K562 (cell line): ENCODE measurements at regions not wholly inside any gene's neighbourhood (a gene's known extent, or its start where the extent isn't known, plus 50 kb on each side); places are given as distances from the start of the nearest gene placed in this dataset.

Experiments
- ATAC-seq: fragments of 200-7000 bp; cut with Tn5 transposase; 3 replicates; pipeline ENCODE4 v1.9.1; 2020; ENCODE audit warnings: moderate library complexity
- BruUV-seq: library from RNA; stranded (reverse); fragments of 400-500 nt; replicated peaks from 2 replicates; lab custom pipeline; 2021; lab: Mats Ljungman, UMichigan
- CTCF ChIA-PET: fragments of 300-600 bp; formaldehyde crosslinking; extraction: SDS; loops from one replicate; lab custom pipeline; 2021; ENCODE audit warnings: low intra/inter-chr PET ratio; lab: Yijun Ruan, JAX
- POLR2A ChIA-PET: fragments of 300-600, 350-650 bp; sonication (Branson Sonifier 250); formaldehyde crosslinking; extraction: SDS; loops from one replicate; lab custom pipeline; 2021; ENCODE audit warnings: antibody characterized with exemption, inconsistent platforms; lab: Yijun Ruan, JAX
- DNase-seq, 4 experiments: peaks; one replicate each; pipeline versions ENCODE4 v3.0.0 to v3.0.0-alpha.2; 2011 to 2018; ENCODE audit warnings: low spot score in 3 of 4, mixed read lengths in 3 of 4; ENCODE audit errors: extremely low read depth in 1 of 4
- FAIRE-seq: peaks from 2 replicates; lab custom pipeline; 2011; peaks lifted over from hg19 to GRCh38; lab: Jason Lieb, UNC
- H2AFZ ChIP-seq: 2 replicates; pipeline ENCODE4 v1.6.0; 2011; ENCODE audit warnings: low read depth, low read length, control low read depth, inconsistent platforms
- H3K27ac ChIP-seq: fragments of 200-600 bp; 3 replicates; pipeline ENCODE4 v1.8.0; 2011; ENCODE audit warnings: low read depth, mild to moderate bottlenecking, control low read depth, inconsistent platforms, low read length, moderate library complexity, mixed read lengths; ENCODE audit errors: extremely low read depth
- H3K27me3 ChIP-seq, 2 experiments: fragments of 300-600 bp in 1 of 2; 2 replicates in 1 of 2; 3 replicates in 1 of 2; pipeline versions ENCODE4 v1.6.0 to v1.8.0; 2011; ENCODE audit warnings: inconsistent platforms in 2 of 2, low read length in 2 of 2, mild to moderate bottlenecking in 1 of 2, mixed read lengths in 1 of 2, moderate library complexity in 1 of 2; ENCODE audit not compliant: control insufficient read depth in 2 of 2, insufficient read depth in 2 of 2
- H3K36me3 ChIP-seq: fragments of 300-600 bp; 3 replicates; pipeline ENCODE4 v1.8.0; 2011; ENCODE audit warnings: mild to moderate bottlenecking, low read length, inconsistent platforms; ENCODE audit not compliant: control insufficient read depth, insufficient read depth
- H3K4me1 ChIP-seq, 2 experiments: fragments of 200-600 bp in 1 of 2; replicated peaks in 1 of 2; 2 replicates in 1 of 2; 3 replicates in 1 of 2; pipeline versions ENCODE4 v1.5.1 to v1.8.0; 2011; ENCODE audit warnings: inconsistent platforms in 2 of 2, low read length in 2 of 2, mild to moderate bottlenecking in 1 of 2, mixed read lengths in 1 of 2, moderate library complexity in 1 of 2; ENCODE audit not compliant: control insufficient read depth in 2 of 2, insufficient read depth in 2 of 2
- H3K4me2 ChIP-seq: 2 replicates; pipeline ENCODE4 v1.6.1; 2011; ENCODE audit warnings: low read length, control low read depth, inconsistent platforms, mixed read lengths; ENCODE audit not compliant: insufficient read depth
- H3K4me3 ChIP-seq: fragments of 200-600 bp; sonication (generic), shearing (Covaris generic); 2 replicates; pipeline ENCODE4 v1.5.1; 2016; ENCODE audit warnings: control low read depth, inconsistent platforms
- H3K79me2 ChIP-seq: fragments of 200-600 bp; 3 replicates; pipeline ENCODE4 v1.8.0; 2011; ENCODE audit warnings: low read length, inconsistent platforms; ENCODE audit not compliant: control insufficient read depth, insufficient read depth
- H3K9ac ChIP-seq, 2 experiments: 2 replicates each; pipeline versions ENCODE4 v1.6.0 to v1.6.1; 2011; ENCODE audit warnings: low read depth in 2 of 2, low read length in 2 of 2, control low read depth in 1 of 2, inconsistent platforms in 1 of 2, mild to moderate bottlenecking in 1 of 2, mixed read lengths in 1 of 2; ENCODE audit not compliant: insufficient read depth in 1 of 2
- H3K9me1 ChIP-seq: one replicate; pipeline ENCODE4 v1.6.0; 2011; ENCODE audit warnings: inconsistent platforms, mild to moderate bottlenecking, low read length, moderate library complexity; ENCODE audit not compliant: control insufficient read depth, insufficient read depth
- H3K9me3 ChIP-seq: replicated peaks from 2 replicates; pipeline ENCODE4 v1.5.1; 2011; ENCODE audit warnings: low read depth, low read length, inconsistent platforms; ENCODE audit not compliant: control insufficient read depth, insufficient read depth
- H4K20me1 ChIP-seq: replicated peaks from 2 replicates; pipeline ENCODE4 v1.6.1; 2011; ENCODE audit warnings: low read length, inconsistent platforms, mixed read lengths; ENCODE audit not compliant: control insufficient read depth, insufficient read depth
- CCAR2 ChIP-seq: fragments of 200-400 bp; formaldehyde crosslinking; IDR thresholded peaks from 2 replicates; pipeline ENCODE4 v1.6.1; 2017; ENCODE audit warnings: mild to moderate bottlenecking, low read depth, low read length
- HOMEZ ChIP-seq: fragments of 250-450 bp; sonication (Bioruptor Pico); IDR thresholded peaks from 2 replicates; pipeline ENCODE4 v1.4.0; 2020; ENCODE audit warnings: mild to moderate bottlenecking, moderate library complexity
- KDM5B ChIP-seq: fragments of 200-600 bp; sonication (generic); IDR thresholded peaks from 2 replicates; pipeline ENCODE4 v1.6.1; 2012; ENCODE audit warnings: low read depth, mild to moderate bottlenecking, moderate library complexity, low read length, control low read depth, inconsistent platforms; ENCODE audit not compliant: insufficient replicate concordance
- LARP7 ChIP-seq: fragments of 450-650 bp; IDR thresholded peaks from 2 replicates; pipeline ENCODE4 v1.6.1; 2016
- MAFF ChIP-seq: IDR thresholded peaks from 2 replicates; pipeline ENCODE4 v1.6.1; 2012; ENCODE audit warnings: low read length, improper control_type of control experiment
- POLR2H ChIP-seq: IDR thresholded peaks from 2 replicates; pipeline ENCODE4 v1.6.1; 2016; ENCODE audit warnings: missing genetic modification characterization, low read depth, mild to moderate bottlenecking, control low read depth, missing compliant biosample characterization, moderate library complexity
- RCOR1 ChIP-seq, 2 experiments: IDR thresholded peaks; 2 replicates each; pipeline ENCODE4 v1.6.1; 2012; ENCODE audit warnings: low read depth in 2 of 2, low read length in 2 of 2, borderline replicate concordance in 1 of 2, improper control_type of control experiment in 1 of 2
- SAFB2 ChIP-seq: fragments of 200-400 bp; formaldehyde crosslinking; IDR thresholded peaks from 2 replicates; pipeline ENCODE4 v1.6.1; 2018; ENCODE audit warnings: borderline replicate concordance, low read length, low read depth, moderate library complexity; ENCODE audit not compliant: severe bottlenecking
- ZFPM2 ChIP-seq: fragments of 250-450 bp; sonication (Bioruptor Pico); IDR thresholded peaks from 2 replicates; pipeline ENCODE4 v1.5.1; 2022; ENCODE audit warnings: mild to moderate bottlenecking
- ZNF316 ChIP-seq: fragments of 450-650 bp; IDR thresholded peaks from 2 replicates; pipeline ENCODE4 v1.6.1; 2016
- WGBS: fragments of 100-300 bp; shearing (Covaris generic); methylation state at CpG from one replicate; pipeline ENCODE4 v1.1.6; 2016; ENCODE audit warnings: low coverage, mixed read lengths; ENCODE audit not compliant: insufficient coverage; ENCODE audit errors: missing lambda C conversion rate; 5-methylcytosine and 5-hydroxymethylcytosine counted together
- in situ Hi-C: fragments of 300-500 bp; cut with MboI; formaldehyde crosslinking; loops from 4 replicates; pipeline ENCODE4 v1.15.0; 2018; ENCODE audit warnings: inconsistent platforms, mixed read lengths
- intact Hi-C: fragments of 100-400 bp; cut with micrococcal nuclease; formaldehyde crosslinking; loops from 2 replicates; pipeline ENCODE4 v1.14.2; 2022

GRCh38 chr5:30831605-30832004, 361.9 kb upstream of the CDH6 start:
- WGBS: 0% methylated on average over 1 of the region's 1 CpG
- Histone ChIP-seq H3K36me3 (no peaks in the 10 kb centered on the region), H3K9me3 (no peaks in the 10 kb centered on the region; the same call in 1 of the 2 replicates), H3K9ac (no peak overlapping the region), H3K9me1 (no peaks in the 10 kb centered on the region), H3K4me3 (no peak overlapping the region), H3K4me2 (no peak overlapping the region), H3K27ac (no peak overlapping the region), H3K27me3 (no peaks in the 10 kb centered on the region), H4K20me1 (no peaks in the 10 kb centered on the region), H3K79me2 (no peaks in the 10 kb centered on the region), H3K4me1 (no peaks in the 10 kb centered on the region), H2AFZ (no peak overlapping the region)
- in situ Hi-C loops: no loop called here
- no TSS peak for BruUV-seq
- ATAC-seq (no peak), DNase-seq (no peak), FAIRE-seq (no peak)
- TF ChIP-seq CCAR2 (no peak), MAFF (peak; percentile 21; the same call in 1 of the 2 replicates), ZNF316 (peak; percentile 25; the same call in 1 of the 2 replicates), POLR2H (tag) (no peak)
- intact Hi-C loops: no loop called here
- POLR2A ChIA-PET: no interaction called here
- CTCF ChIA-PET: no interaction called here

GRCh38 chr5:30831123-30831522, 362.4 kb upstream of the CDH6 start:
- Histone ChIP-seq H3K4me1 (no peaks in the 10 kb centered on the region), H3K9me1 (no peaks in the 10 kb centered on the region), H3K4me2 (no peak overlapping the region), H3K9me3 (no peaks in the 10 kb centered on the region; the same call in 1 of the 2 replicates), H2AFZ (no peak overlapping the region), H3K4me3 (no peak overlapping the region), H3K27ac (no peak overlapping the region), H3K36me3 (no peaks in the 10 kb centered on the region), H3K79me2 (no peaks in the 10 kb centered on the region), H4K20me1 (no peaks in the 10 kb centered on the region), H3K27me3 (no peaks in the 10 kb centered on the region), H3K9ac (no peak overlapping the region)
- POLR2A ChIA-PET: no interaction called here
- no peak for TF ChIP-seq LARP7
- TF ChIP-seq SAFB2: no peak
- TF ChIP-seq RCOR1 (IDR thresholded peaks at IDR 0.05; ENCODE audit: borderline replicate concordance in 1 of 2, low read depth in 2 of 2, low read length in 2 of 2): no peak
- TF ChIP-seq ZFPM2 (CRISPR knock-in tag): no peak
- no peak for TF ChIP-seq KDM5B
- no peak for TF ChIP-seq HOMEZ (CRISPR knock-in tag)
- BruUV-seq: no TSS peak
- 2% methylated on average over 3 of the region's 3 CpGs for WGBS
- ATAC-seq (no peak), FAIRE-seq (no peak), DNase-seq (no peak)
- CTCF ChIA-PET: no interaction called here
- intact Hi-C loops: no loop called here
- in situ Hi-C loops: no loop called here
